HG03558 (cell line): ENCODE measurements at regions not wholly inside any gene's neighbourhood (a gene's known extent, or its start where the extent isn't known, plus 50 kb on each side); places are given as distances from the start of the nearest gene placed in this dataset.
A peak's percentile ranks its signal among the peaks of the same experiment; 100 is the strongest.

Source experiments
- ATAC-seq: cut with Tn5 transposase; IDR thresholded peaks from one replicate; pipeline ENCODE4 v1.9.1; 2021; ENCODE audit warnings: moderate number of reproducible peaks; ENCODE audit not compliant: unreplicated experiment; ENCODE audit errors: extremely low read depth

GRCh38 chr4:80145739-80146138, 51.6 kb upstream of the PRDM8 start:
- no peak for ATAC-seq

- ATAC-seq = no peak
Observed at GRCh38 chr4:80144676-80145470, 52.4 kb upstream of the PRDM8 start.

GRCh38 chr4:80143307-80143679, 54.0 kb upstream of the PRDM8 start:
- ATAC-seq = no peak

GRCh38 chr4:80142394-80143306, 54.7 kb upstream of the PRDM8 start:
- ATAC-seq = no peak

- no peak for ATAC-seq
Observed at GRCh38 chr4:80141543-80141942, 55.8 kb upstream of the PRDM8 start.

- no peak for ATAC-seq
Observed at GRCh38 chr4:80140194-80140593, 57.1 kb upstream of the PRDM8 start.

- no peak for ATAC-seq
Observed at GRCh38 chr4:80139671-80140070, 57.6 kb upstream of the PRDM8 start.

DNA sequence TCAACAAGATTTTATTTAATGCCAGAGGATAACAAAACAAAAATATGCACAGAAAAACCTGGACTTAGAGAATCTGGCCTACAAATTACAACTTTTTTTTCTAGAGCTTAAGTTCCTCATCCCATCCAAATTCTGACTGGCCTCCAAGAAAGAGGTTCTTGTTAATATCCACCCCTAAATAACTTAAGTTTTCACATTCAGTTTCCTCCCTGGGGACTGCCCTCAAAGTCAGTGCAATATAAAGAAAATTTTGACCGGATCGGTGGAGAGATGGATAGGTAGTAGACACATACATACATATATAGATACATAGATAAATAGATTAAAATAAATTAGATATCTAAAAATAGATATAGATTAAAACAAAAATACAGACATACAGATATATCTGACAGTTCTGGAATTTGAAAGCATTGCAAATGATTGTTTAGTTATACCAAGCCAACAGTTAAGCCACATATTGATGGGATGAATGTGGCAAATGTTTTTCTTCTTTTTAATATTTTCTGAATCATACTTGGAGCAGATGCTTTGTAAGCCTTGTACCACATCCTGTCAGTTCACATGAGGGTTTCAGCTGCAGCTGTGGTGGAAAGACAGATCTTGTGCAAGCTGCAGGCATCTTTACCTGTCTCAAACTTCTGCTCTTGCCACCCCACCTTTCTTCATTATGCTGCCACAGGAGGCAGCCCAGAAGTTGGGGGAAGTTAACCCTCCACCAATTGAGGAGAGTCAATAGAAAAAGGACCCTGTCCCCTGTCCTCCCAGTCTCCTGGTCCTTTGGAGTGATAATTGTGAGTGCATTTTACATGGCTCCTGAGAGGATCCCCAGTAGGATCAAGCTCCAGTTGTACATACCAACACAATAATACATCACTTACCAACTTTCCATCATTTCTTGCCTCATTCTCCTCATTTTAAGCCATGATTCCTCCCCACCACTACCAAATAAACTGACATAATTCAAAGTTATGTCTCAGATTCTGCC, 58.5 kb upstream of the PRDM8 start:
- peak; percentile 88 for ATAC-seq

DNA sequence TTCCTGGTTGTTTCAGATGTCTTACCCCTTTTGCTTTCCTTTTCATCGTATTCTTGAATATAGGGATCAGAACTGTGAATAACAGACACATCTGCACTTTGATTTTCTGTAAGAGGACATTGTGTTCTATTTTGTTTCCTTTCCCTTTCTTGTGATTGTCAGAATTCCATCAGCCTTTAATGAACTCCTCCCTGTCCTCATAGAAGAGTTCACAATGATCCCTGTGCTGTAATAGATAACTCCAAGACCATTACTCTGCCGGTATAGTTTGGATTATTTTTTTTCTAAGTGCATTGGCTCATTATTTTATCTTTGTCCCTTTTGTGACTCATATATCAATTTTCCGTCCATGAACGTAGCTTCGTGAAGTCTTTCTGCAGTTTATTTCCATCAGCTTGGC, 59.7 kb upstream of the PRDM8 start:
- no peak for ATAC-seq

DNA sequence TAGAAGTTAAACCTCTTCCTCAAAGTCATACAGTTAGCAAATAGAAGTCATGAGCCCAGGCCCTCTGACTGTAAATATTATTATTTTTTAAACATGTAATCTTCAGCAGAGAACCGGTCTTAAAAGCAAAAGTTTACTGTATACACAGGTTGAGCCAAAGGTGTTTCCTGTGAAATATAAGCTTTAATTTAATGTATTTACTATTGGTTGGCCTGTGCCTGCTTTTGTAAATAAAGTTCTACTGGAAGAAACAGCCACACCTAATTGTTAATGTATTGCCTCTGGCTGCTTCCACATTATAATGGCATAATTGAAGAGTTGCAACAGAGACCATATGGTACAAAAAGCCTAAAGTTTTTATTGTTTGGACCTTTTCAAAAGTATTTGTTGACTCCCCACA, 61.0 kb upstream of the PRDM8 start:
- ATAC-seq = no peak

- ATAC-seq = no peak
Observed at GRCh38 chr4:80135702-80136058, 61.6 kb upstream of the PRDM8 start.

DNA sequence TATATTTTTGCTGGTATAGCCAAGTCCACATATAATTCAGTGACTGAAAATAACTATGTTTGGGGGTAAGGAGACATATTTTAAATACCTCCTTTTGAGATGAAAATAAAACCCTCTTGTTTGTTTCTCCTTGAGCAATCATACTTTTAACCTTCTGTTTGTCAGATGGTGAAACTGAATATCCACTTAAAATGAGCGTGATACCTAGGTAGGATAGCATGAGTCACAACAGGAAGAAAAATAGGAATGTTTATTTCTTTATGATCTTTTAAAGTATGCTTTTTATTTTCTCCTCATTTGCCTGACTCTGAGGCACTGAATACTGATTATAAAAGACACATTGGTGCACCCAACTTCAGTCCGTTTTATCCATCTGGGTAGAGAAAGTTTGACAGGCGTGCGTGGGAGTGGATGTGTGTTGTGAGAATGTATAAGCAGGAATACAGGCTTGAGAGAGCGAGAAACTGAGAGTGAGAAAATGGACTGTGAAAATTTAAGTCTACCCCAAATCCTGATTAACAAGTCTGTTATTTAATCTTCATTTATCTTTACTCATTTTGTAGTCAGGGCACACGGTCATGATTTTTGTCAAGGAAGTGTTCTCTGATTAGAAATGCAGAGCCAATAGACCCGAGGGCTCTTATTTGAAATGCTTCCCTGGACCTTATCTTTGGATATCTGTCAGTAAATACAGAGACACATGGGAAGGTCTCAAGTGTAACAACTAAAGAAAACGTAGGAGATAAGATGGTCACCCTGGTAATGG, 62.1 kb upstream of the ANTXR2 start:
- no peak for ATAC-seq

- ATAC-seq = no peak
Observed at GRCh38 chr4:80133240-80133783, 60.3 kb upstream of the ANTXR2 start.

DNA sequence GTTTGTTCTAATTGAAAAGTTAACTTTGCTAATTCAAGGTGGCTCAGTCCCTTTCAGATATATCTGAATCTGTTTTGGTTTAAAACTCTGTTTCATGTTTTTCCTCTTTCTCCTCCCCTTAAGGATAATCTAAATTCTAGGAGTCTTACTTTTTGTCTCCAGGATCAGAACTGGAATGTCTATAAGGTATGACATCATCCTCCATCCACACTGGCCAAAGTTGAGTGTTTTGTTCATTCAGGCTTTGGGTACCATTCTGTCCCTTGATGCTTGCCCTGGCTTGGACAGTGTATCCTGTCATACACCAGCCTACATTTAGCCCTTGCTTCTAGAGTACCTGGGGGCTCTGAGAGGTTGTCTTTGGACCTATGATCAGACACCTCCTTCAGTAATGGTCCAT, 56.8 kb upstream of the ANTXR2 start:
- no peak for ATAC-seq

- ATAC-seq = no peak
Observed at GRCh38 chr4:80128941-80129340, 55.9 kb upstream of the ANTXR2 start.

- no peak for ATAC-seq
Observed at GRCh38 chr4:80127870-80128419, 54.9 kb upstream of the ANTXR2 start.

- ATAC-seq = no peak
Observed at GRCh38 chr4:80126435-80126834, 53.4 kb upstream of the ANTXR2 start.

GRCh38 chr4:80125252-80126177, 52.5 kb upstream of the ANTXR2 start:
- no peak for ATAC-seq
